ENCODE measurements at regions not wholly inside any gene's neighbourhood (a gene's known extent, or its start where the extent isn't known, plus 50 kb on each side); places are given as distances from the start of the nearest gene placed in this dataset.
"Not testable (repeated sequence)": the region's sequence is repeated elsewhere in the genome, so short reads cannot be mapped to it uniquely, and the experiment has no call there.

DNA sequence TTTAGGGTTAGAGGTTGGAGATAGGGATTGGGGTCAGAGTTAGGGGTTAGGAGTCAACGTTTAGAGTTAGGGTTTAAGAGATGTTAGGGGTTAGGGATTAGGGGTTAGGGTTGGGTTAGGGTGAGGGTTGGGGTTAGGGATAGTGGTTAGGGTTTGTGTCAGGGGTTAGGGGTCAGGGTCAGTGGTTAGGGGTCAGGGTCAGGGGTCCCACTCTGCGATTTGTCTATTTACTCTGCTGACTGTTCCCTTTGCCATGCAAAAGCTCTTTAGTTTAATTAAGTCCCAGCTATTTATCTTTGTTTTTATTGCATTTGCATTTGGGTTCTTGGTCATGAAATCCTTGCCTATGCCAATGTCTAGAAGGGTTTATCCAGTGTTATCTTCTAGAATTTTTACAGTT lies 1649.3 kb downstream of the SPATA31A7 start:
- not testable (repeated sequence) for TF ChIP-seq POLR2A, POLR2AphosphoS5, TAF1, SPI1 (IDR thresholded peaks at IDR 0.05; ENCODE audit: low read depth, low read length)
